Progenitor cell of endocrine pancreas (in vitro differentiated cells): ENCODE measurements at regions not wholly inside any gene's neighbourhood (a gene's known extent, or its start where the extent isn't known, plus 50 kb on each side); places are given as distances from the start of the nearest gene placed in this dataset.

Experiments used
- DNase-seq: peaks from one replicate; pipeline ENCODE4 v3.0.0; 2021; ENCODE audit warnings: low spot score; ENCODE audit not compliant: unreplicated experiment
- H3K27ac Mint-ChIP-seq: 2 replicates; pipeline ENCODE4 v1.8.0; 2021; ENCODE audit warnings: mild to moderate bottlenecking, moderate library complexity, mixed read lengths
- H3K27me3 Mint-ChIP-seq: 2 replicates; pipeline ENCODE4 v1.8.0; 2021; ENCODE audit warnings: mixed read lengths
- H3K36me3 Mint-ChIP-seq: 2 replicates; pipeline ENCODE4 v1.8.0; 2022; ENCODE audit warnings: mixed read lengths; ENCODE audit not compliant: insufficient read depth
- H3K4me1 Mint-ChIP-seq: 2 replicates; pipeline ENCODE4 v1.8.0; 2021; ENCODE audit warnings: low read depth, mixed read lengths
- H3K4me3 Mint-ChIP-seq: 2 replicates; pipeline ENCODE4 v1.8.0; 2021; ENCODE audit warnings: low read depth, mild to moderate bottlenecking, moderate library complexity, mixed read lengths
- H3K9me3 Mint-ChIP-seq: 2 replicates; pipeline ENCODE4 v1.8.0; 2021; ENCODE audit warnings: low read depth, mixed read lengths
- TF ChIP-seq, protein P1 (sequence below): fragments of 200-600 bp; sonication (generic); IDR thresholded peaks from one replicate; pipeline ENCODE4 v1.5.0; 2021; ENCODE audit warnings: antibody characterized with exemption, mild to moderate bottlenecking; ENCODE audit not compliant: unreplicated experiment

DNA sequence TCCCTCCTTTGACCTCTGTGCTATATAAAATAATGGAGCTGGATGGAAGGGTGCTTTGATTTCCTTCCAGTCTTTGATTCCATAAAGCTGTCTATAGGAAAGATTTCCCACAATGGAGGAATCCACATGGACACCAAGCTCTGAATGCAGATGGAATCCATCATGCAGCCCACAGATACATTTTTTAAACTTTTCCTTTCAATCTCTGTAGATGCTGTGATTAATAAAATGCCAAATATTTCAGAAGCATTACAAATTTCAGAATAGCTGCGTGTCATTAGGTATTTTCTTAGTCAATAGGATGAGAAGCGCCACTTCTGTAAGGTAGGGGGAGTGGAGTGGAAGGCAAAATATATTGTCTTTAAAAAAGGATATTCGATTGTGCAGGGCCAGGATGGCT is 489.0 kb downstream of the NTRK3 start:
- no peak overlapping the region for H3K4me3 Mint-ChIP-seq

DNA sequence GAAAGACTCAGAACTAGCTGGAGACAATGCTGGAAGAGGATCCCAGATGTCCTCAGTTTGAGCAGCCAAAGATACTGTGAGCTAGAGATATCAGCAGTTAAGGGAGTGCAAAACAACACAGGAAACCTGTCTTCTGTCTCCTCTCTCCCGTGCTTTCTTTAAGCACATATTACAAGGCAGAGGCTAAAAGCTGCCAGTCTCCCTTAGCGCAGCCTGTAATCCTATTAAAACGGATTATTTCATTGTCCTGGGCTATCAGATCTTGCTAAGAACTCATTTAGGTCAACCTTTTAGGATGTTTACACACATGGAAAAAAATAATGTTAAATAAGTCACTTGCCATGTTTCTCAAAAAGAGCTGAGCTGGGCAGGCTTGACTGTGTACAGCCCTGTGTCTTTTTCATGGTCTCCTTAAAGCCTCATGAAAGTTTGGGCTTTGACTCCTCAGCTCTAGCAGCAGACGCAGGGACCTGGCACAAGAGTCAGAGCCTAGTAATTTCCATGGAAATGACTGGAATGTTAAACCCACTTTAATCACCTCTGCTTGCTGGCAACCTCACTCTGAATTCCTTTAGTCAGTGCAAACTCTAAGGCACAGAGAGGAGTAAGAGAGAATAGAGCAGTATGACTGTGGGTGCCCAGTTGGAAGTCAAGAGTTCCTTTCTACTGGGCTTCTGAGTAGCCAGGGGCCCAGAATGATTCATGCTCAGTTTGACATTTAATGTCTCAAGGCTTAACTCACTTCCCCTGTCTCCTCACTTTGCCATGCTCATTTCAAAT is 491.9 kb downstream of the NTRK3 start:
- Mint-ChIP-seq H3K4me1 (no peaks in the 10 kb centered on the region), H3K27ac (no peak overlapping the region), H3K9me3 (peaks cover 3% of the 10 kb centered on the region), H3K4me3 (no peak overlapping the region), H3K27me3 (peaks cover 10% of the 10 kb centered on the region), H3K36me3 (no peaks in the 10 kb centered on the region)
- DNase-seq = no peak
- TF ChIP-seq, protein P1, sequence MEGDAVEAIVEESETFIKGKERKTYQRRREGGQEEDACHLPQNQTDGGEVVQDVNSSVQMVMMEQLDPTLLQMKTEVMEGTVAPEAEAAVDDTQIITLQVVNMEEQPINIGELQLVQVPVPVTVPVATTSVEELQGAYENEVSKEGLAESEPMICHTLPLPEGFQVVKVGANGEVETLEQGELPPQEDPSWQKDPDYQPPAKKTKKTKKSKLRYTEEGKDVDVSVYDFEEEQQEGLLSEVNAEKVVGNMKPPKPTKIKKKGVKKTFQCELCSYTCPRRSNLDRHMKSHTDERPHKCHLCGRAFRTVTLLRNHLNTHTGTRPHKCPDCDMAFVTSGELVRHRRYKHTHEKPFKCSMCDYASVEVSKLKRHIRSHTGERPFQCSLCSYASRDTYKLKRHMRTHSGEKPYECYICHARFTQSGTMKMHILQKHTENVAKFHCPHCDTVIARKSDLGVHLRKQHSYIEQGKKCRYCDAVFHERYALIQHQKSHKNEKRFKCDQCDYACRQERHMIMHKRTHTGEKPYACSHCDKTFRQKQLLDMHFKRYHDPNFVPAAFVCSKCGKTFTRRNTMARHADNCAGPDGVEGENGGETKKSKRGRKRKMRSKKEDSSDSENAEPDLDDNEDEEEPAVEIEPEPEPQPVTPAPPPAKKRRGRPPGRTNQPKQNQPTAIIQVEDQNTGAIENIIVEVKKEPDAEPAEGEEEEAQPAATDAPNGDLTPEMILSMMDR = no peak

More for the DNA sequence above, 489.0 kb downstream of the NTRK3 start:
- H3K9me3 Mint-ChIP-seq = peaks cover 20% of the 10 kb centered on the region
- H3K4me1 Mint-ChIP-seq = no peaks in the 10 kb centered on the region
- TF ChIP-seq, protein P1 = no peak
- peaks cover 3% of the 10 kb centered on the region for H3K36me3 Mint-ChIP-seq
- no peak for DNase-seq
- H3K27ac Mint-ChIP-seq = no peak overlapping the region
- H3K27me3 Mint-ChIP-seq = peaks cover 10% of the 10 kb centered on the region

DNA sequence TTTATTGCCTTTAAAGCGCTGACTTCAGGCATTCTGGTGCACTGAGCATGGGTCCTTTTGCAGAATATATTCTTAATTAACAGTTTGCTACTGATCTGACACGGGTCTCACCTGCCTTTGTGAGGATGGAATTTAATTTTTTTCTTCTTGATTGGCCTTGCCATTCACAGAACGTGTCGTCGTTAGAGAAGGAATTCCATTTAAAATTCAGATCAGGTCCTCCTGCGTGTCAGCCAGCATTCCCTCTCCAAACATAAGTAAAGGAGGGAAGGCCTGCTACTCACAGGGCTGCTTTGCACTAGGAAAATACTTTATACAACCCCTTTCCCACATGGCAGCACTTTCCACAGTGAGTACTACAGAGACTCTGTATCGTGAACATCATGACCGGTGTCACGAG is 492.7 kb downstream of the NTRK3 start:
- Mint-ChIP-seq H3K36me3 (no peaks in the 10 kb centered on the region), H3K27me3 (peaks cover 10% of the 10 kb centered on the region), H3K4me1 (no peaks in the 10 kb centered on the region), H3K27ac (no peak overlapping the region), H3K9me3 (peaks cover under 1% of the 10 kb centered on the region), H3K4me3 (no peak overlapping the region)
- no peak for DNase-seq
- TF ChIP-seq, protein P1 = no peak

DNA sequence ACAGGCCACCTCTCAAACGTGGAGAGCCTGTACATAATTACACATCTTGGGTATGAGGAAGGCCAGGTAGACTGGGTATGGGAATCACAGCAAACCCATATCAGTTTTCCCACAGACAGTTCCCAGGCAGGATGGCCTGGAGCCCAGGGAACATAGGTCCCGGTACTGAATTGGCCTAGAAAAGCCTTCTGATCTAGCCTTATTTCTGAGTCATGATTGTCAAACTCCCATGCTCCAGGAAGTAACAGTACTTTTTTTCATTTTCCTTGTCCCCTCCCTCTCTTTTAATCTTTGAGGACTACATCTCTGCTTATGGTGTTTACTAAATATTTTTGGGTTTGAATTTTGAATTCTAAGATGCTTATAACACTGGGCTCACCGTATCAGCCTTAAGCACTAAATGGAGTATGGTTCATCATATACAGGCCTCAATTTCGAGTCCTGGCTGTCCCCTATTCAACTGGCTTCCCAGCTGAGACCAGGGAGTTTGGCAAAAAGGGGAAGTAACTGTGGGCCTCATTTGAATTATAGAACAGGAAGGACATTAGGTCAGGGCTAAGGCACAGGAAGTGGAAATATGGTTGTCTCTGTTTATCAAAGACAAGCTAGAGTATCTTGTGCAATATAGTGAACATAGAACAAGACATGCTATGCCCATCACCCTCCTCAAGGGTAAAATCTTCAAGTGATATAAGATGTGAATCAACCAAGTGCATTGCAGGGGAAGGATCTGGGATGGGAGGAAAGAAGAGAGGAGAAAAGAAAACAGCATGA is 494.6 kb downstream of the NTRK3 start:
- Mint-ChIP-seq H3K27ac (no peak overlapping the region), H3K27me3 (peaks cover 10% of the 10 kb centered on the region), H3K4me3 (no peak overlapping the region), H3K9me3 (no peaks in the 10 kb centered on the region), H3K4me1 (no peaks in the 10 kb centered on the region), H3K36me3 (no peaks in the 10 kb centered on the region)
- TF ChIP-seq, protein P1 = no peak
- no peak for DNase-seq

DNA sequence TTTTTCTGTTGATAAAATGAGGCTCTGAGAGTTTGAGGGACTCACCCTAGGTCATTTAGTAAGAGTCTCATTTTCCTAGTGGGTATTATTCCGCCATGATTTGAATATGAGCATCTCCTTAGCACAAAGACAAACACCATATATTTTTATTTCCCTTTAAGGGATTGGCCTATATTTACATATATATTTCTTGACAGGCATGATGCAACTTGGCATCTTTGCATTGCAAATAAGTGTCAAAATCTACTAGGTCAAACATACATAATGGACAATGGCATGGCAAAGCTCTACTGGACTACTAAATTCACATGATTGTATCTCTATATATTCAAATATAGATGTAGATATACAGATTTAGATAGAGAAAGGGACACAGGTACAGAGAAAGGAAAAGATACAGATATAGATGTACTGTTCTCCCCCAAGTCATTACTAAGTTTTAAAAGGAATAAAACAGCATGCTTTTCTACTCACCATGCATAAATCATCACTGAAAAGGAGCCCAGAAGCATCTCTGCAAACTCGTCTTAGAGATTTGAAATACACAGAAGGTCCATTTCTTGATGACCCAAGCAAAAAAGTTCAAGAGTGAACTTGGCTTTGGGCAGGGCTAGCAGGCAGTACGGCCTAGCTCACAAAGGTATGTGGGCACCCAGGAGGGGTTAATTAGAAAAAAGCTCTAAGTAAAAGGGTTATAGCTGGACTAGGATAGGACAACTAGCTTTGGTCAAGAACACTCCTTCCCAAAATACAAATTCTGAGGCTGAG is 495.8 kb downstream of the NTRK3 start:
- Mint-ChIP-seq H3K27me3 (peaks cover 7% of the 10 kb centered on the region), H3K4me3 (no peak overlapping the region), H3K27ac (no peak overlapping the region), H3K9me3 (no peaks in the 10 kb centered on the region), H3K36me3 (no peaks in the 10 kb centered on the region), H3K4me1 (no peaks in the 10 kb centered on the region)
- TF ChIP-seq, protein P1 = no peak
- DNase-seq = no peak
